HG03442 (cell line): ENCODE measurements at regions not wholly inside any gene's neighbourhood (a gene's known extent, or its start where the extent isn't known, plus 50 kb on each side); places are given as distances from the start of the nearest gene placed in this dataset.
"Not testable (repeated sequence)": the region's sequence is repeated elsewhere in the genome, so short reads cannot be mapped to it uniquely, and the experiment has no call there.

ENCODE experiments used
- ATAC-seq: cut with Tn5 transposase; IDR thresholded peaks from one replicate; pipeline ENCODE4 v1.9.1; 2021; ENCODE audit warnings: mild to moderate bottlenecking, moderate library complexity; ENCODE audit not compliant: unreplicated experiment

DNA sequence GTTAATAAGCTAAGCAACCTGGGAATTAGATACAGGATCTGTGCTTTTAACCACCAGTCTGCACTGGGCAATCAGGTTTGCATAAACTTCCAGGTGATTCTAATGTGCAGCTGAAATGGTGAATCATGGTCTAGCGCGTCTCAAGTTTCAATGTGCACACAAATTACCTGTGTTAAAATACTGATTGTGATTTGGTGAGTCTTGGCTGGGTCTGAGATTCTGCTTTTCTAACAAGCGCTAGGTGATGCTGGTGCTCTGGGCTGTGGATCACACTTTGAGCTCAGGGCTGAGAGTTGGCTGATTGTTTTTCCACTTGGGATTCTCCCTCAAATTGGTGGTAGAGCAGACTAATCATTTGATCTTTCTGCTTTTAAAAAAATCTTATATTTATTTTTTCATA lies 124.8 kb downstream of the C12orf75 start:
- ATAC-seq, result no peak

DNA sequence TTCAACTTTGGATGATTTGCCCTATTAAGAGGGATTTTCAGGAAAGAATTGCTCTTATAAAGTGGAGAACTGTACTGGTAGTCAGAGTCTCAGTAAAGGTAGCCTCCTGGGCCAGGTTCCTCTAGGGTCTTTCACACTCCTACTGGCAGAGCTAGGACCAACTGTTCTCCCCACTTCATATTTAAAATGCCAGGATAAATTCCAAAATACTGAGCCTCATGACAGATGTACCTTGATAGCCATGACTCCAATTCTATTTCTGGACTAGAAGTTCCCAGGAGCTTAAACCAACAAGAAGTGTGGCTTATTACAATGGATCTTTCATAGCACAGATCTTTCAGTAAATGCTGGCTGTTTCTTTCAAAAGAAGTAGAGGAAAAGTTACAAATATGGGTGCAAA lies 126.5 kb downstream of the C12orf75 start:
- no peak for ATAC-seq

DNA sequence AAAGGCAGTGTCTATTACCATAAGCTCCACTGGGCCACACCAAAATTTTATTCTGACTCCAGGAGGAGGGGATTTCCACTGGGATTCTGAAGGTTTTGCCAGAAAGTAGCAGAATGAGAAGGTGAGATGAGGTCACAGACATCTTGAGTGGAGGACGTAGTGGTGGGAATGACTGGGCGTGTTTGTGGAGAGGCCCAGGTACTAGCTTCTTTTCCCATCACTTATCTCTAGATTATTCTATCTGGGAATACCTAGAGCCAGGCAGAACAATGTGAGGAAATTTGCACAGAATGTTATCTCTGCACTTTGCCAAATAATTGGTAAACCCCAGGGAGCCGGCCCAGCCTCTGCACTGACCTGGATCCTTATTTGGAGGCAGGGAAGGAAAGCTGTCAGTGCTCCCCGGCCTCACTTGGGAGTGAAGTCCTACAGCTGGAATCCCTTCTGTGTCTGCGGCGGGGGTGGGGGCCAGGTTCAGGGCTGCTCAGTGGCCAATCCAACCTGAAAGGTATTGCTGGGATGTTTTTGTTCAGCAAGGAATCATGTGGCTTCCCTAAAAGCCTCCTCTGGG lies 129.4 kb downstream of the C12orf75 start:
- ATAC-seq, result no peak

DNA sequence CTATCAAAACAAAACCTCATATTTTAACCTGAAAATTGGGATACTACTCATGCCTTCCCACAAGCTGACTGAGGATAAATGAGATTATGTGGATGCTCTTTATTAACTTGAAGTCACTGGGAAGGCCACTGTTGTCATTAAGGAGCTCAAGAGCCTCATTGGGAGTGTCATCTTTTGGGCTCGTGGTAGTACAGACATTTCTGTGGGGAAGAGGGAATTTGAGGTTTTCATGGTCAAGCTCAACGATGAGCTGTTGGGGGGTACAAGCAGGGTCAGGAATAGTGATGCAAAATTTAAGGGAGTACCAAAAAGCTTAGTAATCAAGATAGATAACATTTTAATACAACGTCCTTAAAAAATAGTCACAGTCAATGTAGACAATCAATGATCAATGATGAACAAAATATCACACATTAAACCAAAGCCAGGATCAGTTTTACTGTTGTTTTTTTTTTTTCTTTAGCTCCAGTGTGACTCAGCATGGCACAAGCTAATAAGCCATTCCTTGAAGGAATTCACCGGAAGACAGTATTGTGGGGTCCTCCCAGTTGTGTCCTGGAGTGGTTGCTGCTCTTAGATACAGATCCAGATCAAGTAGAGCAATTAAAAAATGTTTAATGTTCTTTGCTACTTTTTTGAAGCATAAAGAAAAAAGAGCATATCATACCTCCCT lies 130.9 kb downstream of the C12orf75 start:
- ATAC-seq, result no peak

DNA sequence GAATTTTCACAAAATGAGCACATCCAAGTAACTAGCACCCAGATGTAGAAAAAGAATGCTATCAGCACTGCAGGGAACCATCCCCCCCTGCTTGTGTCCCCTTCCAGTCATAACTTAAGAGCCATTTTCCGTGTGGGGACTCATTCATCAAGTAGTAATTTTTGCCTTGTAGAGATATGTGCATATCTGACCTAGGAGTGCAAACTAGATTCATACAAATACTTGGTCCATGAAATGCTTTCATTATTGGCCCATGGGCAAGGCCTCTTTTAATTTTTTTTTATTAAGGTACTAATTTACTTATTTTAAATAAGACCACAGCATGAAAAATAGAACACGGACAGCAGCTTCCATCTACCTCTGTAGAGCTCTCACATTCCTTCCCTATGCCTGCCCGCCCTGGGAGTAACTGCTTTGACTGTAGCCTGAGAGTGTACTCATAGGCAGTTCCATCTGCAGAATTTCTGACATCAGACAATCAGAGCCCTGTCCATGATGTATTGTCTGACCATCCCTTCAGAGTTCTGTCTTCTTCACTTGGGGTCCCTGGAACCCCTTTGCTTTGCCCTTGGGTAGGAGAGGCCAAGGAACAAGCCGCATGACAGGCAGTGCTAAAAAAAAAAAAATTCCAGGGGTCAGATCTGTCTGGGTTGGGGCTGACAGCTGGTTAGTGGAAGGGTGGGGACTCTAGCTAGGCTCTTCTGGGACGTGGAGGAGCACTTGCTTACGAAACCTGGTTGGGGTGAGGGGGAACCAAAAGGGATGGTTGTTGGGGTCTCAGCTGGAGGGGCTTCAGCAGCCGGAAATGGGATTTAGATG lies 131.7 kb downstream of the C12orf75 start:
- no peak for ATAC-seq

DNA sequence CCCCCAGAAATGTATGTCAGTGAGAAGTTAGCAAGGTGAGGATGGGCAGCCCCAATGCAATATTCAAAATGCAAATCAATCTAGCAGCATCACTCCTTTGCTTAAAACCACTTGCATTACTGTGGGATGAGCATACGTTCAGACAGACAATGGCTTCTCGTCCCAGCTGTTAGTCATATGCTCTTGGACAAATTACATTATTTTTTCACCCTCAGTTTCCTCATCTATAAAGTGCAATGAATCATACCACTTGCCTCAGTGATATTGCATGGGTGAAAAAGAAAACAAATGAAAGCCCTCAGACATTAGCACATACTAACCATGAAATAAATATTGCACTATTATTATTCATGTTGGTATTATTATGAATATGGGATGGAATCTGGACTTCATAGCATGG lies 132.3 kb downstream of the C12orf75 start:
- no peak for ATAC-seq

DNA sequence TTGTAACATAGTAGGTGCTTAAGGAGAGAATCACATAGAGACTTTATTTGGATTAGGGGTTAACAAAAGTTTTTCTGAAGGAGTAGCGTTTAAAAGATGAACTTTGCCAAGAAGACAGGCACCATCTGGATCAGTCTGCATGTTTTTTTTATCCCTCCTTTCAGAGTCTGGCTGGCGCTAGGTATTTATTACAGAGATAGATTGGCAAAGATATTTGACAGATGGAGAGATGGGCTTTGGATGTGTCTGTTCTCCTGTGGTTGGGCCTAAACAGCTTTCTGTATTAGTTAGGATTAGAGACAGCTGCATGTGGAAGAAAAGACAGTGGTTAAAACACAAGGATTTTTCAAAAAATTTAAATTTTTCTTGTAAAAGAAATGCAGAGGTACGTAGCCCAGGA lies 133.9 kb downstream of the C12orf75 start:
- ATAC-seq, result no peak

DNA sequence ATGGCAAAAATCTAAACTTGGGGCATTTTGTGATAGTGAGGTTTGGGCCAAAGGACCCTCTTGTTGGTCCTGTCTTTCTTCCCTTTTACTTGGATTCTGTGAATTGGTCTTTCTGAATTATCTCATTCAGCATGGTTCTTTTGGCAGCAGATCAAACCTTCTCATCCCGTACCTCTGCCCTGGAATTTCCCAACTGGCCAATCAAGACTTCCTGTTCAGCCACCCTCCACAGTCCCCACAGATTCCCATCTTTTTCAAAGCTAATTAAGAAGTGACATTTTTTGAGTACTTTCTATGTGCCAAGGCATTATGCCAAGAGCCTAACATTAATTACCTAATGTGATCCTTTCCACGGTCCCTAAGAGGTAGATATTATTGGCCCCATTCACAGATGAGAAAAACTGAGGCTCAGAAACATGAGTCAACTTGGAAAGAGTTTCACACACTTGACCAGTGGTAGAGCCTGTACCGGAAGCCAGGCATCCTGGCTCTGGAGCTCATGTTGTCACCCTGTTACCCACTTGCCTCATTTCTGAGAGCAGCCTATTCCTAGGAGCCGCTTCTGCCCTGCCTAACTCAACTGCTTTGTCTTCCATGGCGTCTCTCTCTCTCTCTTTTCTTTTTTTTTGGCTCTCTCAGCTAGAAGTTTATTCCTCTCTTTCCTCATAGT lies 135.9 kb downstream of the C12orf75 start:
- no peak for ATAC-seq

DNA sequence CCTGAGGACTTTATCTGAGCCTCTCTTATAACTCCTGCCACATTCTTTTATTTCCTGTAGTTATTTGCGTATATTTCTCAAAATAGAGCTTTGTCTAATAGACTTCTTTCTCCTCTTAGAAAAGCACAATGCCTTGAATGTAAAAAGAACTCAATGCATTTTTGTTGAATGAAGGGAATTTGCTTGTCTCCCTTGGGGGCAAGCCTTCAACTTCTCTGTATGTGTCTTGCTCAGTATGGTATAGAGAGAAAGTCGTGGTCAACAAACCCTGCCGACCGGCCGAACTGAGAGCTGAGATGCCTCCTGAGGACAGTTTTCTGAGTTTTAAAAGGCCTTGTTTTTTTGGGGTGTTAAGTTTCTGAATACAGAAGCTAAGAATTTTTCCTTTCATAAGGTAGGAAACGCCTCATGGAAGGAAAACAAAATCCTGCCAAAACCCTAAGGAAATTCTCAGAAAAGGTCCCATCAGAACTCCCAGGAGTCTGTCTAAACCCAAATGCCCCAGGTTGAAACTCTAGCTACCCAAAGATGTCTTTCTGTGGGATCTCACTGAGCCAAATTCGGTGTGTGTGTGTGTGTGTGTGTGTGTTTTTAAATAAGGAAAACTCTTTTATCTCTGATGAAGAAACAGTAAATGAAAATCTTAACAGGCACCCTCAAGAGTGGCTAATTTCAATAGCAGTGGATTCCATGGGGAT lies 136.6 kb downstream of the C12orf75 start:
- ATAC-seq, result no peak

DNA sequence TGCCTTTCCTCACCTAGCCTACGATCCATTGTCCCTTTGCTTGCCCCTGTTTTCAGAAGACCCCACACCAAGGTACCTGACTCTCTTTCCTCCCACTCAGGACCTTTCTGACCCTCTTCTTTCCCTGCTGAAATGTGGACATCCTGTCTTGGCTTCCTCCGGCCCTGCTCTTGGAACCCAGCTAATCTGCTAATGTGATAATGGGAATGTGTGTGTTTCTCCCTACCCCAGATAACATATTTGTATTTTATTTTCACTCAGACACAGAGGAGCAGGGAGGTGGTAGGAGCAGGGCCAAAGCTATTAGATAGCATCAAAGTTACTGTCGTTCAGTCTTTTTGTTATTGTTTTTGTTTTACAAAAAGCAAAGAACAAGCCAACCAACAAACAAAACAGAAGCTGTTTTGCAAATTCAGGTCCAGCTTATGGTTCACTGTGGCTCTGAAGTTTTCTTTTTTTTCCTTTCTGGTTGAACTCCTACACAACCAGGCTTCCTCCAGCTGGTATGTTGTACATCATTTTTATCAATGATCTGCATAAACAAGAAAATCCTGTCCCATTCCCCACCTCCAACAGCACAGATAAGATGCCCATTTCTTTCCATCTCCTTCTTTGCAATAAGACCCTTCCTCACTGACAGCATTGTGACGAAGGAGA lies 137.3 kb downstream of the C12orf75 start:
- ATAC-seq, result no peak

DNA sequence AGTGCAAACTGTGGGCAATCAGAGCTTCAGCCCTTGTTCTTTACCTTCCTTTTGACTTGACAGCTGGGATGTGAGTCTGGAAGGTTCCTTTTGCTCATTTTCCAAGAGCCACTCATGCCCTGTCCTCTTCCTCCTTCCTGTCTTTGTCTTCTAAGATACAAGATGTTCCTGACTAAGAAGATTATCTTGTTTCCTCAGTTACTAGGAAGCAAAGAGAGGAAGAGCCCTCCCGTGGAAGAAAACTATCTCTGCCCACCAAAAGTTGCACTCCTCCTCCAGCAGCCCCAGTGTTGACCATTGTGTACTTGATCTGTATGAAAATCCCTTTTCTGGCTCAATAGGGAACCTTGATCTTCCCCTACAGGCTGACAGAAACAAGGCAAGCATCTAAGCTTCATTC lies 138.0 kb downstream of the C12orf75 start:
- ATAC-seq, result no peak

DNA sequence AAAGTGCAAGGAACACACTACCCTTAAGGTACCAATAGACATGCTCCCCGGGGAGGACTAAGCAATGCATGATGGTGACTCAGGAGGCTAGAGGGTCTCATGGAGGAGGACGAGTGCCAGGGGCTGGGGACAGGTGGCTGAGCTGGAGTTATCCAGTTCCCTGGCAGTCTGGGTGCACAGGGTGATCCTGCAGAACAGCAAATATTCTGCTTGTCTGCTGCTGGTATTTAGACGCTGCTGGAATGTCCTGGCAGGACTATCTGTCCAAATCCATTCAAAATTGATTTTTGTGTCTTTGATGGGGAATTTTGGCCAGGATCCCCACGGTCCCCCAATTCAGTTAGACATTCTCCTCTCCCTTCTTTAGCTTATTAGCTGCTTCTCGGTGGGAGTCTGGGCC lies 138.7 kb downstream of the C12orf75 start:
- ATAC-seq, result no peak

DNA sequence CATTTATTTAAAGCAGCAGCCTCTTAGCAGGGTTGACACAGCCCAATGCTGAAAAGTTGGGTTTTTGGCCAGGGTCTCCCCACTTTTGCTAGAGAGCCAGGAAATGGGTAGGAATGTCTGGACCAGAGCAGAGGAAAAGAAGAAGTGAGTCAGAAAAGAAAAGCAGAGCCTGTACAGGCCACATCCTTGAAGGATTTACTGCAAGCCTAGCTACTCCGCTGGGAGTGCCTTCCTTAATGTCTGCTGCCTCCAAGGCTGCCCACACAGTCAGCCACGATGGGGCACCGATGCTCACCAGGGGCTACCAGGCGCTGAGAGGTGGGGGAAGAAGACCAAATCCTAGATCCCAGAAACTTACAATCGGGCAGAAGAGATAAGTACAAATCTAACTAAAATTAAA lies 139.2 kb downstream of the C12orf75 start:
- no peak for ATAC-seq

DNA sequence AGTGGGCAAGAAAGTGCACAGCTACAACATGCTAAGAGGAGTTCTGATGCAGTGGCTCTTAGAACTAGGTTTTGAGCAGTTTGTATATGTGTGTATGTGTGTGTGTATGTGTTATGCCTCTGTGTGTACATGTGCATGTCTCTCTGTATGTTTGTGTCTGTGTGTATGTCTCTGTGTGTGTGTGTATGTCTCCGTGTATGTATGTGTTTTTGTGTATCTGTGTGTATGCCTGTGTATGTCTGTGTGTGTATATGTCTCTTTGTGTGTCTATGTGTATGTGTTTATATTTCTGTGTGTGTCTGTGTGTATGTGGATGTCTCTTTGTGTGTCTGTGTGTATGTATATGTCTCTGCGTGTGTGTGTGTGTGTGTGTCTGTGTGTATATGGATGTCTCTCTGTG lies 139.6 kb downstream of the C12orf75 start:
- ATAC-seq, result no peak

DNA sequence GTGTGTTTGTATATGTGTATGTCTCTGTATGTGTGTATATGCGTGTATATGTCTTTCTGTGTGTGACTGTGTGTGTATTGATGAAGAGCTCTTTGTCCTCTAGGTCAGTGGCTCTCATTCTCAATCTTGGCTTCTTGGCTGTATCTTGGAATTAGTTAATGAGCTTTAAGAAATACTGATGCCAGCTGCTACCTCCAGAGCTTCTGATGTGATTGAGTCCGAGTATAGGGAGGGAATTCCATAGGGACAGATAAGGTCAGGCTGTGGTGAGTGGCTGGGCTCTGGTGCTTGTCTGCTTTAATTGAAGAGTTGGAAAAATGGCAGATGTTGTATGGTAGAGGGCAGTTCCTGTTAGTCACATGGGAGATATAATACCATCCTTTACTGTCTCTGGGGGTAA lies 140.1 kb downstream of the C12orf75 start:
- ATAC-seq, result no peak

DNA sequence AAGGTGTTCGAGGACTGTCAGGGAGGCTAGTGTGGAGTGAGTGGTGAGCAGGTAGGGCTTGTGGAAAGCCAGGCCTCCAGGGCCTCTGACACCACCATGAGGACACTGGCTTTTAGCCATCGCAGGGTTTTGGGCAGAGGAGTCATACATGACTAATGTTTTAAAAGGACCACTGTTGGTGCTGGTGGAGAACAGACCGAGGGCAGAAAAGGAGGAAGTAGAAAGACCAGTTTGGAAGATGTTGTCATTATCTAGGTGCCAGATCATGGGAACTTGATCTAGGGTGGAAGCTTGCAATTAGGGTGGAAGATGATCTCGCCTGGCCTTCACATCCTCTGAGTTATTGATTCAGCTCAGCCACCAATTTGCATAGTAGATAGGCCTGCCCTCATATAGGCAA lies 144.2 kb downstream of the C12orf75 start:
- ATAC-seq, result no peak

DNA sequence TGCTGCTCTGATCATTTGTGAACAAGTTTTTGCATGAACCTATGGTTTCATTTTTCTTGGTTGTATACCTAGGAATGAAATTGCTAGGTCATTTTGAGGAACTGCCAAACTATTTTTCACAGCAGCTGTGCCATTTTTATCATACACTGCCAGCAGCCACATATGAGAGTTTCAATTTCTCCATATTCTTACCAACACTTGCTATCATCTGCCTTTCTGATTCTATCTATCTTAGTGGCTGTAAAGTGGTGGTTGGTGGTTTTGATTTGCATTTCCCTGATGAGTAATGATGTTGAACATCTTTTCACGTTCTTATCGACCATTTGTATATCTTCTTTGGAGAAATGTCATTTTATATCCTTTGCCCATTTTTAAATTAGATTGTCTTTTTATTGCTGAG lies 146.1 kb downstream of the C12orf75 start:
- ATAC-seq, result peak; percentile 71

DNA sequence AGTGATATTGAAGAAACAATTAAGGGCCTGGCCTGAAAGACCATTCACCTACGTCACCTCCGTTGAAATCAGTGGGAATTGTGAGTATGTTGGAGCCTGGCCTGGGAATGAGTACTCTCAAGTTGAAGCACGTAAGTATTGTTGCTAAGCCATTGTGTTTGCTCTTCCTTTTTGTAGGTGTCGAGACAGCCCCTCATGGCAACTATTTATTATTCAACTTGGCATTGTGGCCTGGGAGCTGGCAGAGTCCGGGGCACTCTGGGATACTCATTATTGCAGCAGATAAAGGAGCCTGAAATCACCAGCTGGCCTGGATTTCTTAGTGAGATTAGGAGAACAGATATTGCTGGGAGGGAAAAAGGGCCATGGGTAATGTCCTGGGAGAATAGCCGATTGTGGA lies 147.4 kb downstream of the C12orf75 start:
- ATAC-seq, result no peak

DNA sequence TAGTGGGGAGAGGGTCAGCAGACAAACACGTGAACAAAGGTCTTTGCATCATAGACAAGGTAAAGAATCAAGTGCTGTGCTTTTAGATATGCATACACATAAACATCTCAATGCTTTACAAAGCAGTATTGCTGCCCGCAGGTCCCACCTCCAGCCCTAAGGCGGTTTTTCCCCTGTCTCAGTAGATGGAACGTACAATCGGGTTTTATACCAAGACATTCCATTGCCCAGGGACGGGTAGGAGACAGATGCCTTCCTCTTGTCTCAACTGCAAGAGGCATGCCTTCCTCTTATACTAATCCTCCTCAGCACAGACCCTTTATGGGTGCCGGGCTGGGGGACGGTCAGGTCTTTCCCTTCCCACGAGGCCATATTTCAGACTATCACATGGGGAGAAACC lies 148.3 kb downstream of the C12orf75 start:
- ATAC-seq, result not testable (repeated sequence)

DNA sequence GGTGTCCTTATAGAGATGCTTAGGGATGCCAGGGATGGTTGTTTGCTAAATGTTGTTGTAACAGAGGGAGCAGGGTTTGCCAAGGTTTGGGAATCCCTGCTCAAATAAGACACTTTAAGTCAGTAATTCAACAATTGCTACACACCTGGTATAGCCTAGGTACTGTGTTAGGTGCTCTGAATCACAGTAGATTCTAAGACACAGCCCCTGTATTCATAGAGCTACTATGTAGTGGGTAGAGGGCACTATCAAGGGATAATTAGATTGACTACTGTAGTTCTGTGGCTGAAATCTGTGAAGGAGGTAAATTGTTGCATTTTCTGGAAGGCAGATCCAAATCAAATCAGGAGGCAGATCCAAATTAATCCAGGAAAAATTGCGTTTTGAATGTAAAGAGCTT lies 149.2 kb downstream of the C12orf75 start:
- ATAC-seq, result no peak

DNA sequence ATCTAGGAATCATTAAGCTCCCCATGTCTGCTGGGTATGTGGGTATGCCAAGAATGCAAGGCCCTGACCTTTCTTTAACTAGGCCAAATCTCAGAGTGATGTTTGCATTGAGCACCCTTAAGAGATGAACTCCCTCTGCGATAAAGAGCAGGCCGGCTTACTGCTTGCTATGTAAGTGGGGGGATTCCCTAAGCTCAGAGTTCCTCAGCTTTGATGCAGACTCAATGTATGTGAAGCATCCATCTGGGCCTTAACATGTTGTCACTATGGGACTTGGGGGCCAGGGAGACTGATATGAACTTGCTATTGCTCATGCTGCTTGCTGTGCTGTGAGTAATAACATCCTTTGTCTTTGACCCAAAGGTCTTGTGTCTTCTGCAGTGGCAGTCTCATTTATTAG lies 149.7 kb downstream of the C12orf75 start:
- no peak for ATAC-seq
